SK-N-SH treated with all-trans-retinoic acid at 6 μM for 48 hours (cell line): ENCODE measurements at regions not wholly inside any gene's neighbourhood (a gene's known extent, or its start where the extent isn't known, plus 50 kb on each side); places are given as distances from the start of the nearest gene placed in this dataset.
A peak's percentile ranks its signal among the peaks of the same experiment; 100 is the strongest.

Experiments
- ATAC-seq: fragments of 200-7000 bp; cut with Tn5 transposase; 3 replicates; pipeline ENCODE4 v1.9.1; 2020; ENCODE audit warnings: mild to moderate bottlenecking, moderate library complexity
- ARNTL ChIP-seq: fragments of 450-650 bp; formaldehyde crosslinking; IDR thresholded peaks from 2 replicates; pipeline ENCODE4 v1.5.0; 2020; ENCODE audit warnings: low read depth, mild to moderate bottlenecking, moderate library complexity, borderline replicate concordance
- BACH2 ChIP-seq: fragments of 250-450 bp; sonication (Bioruptor Pico); IDR thresholded peaks from 2 replicates; pipeline ENCODE4 v1.9.0; 2021; ENCODE audit warnings: mild to moderate bottlenecking, borderline replicate concordance
- CREB5 ChIP-seq: fragments of 250-450 bp; sonication (Bioruptor Pico); IDR thresholded peaks from 2 replicates; pipeline ENCODE4 v1.5.1; 2020; ENCODE audit warnings: low read depth, mild to moderate bottlenecking, moderate library complexity
- CSDC2 ChIP-seq: fragments of 250-450 bp; sonication (Bioruptor Pico); IDR thresholded peaks from 2 replicates; pipeline ENCODE4 v1.5.0; 2020; ENCODE audit warnings: mild to moderate bottlenecking, moderate library complexity
- CSRNP3 ChIP-seq: fragments of 250-450 bp; sonication (Bioruptor Pico); IDR thresholded peaks from 2 replicates; pipeline ENCODE4 v1.5.1; 2021; ENCODE audit warnings: mild to moderate bottlenecking, moderate library complexity
- ESRRG ChIP-seq: fragments of 250-450 bp; sonication (Bioruptor Pico); IDR thresholded peaks from 2 replicates; pipeline ENCODE4 v1.6.1; 2021; ENCODE audit warnings: mild to moderate bottlenecking
- GLIS3 ChIP-seq: fragments of 250-450 bp; sonication (Bioruptor Pico); IDR thresholded peaks from 2 replicates; pipeline ENCODE4 v1.5.0; 2020; ENCODE audit warnings: mild to moderate bottlenecking, moderate library complexity
- ISL1 ChIP-seq: fragments of 250-450 bp; sonication (Bioruptor Pico); IDR thresholded peaks from 2 replicates; pipeline ENCODE4 v2.1.2; 2022; ENCODE audit warnings: mild to moderate bottlenecking, moderate library complexity
- OSR1 ChIP-seq: fragments of 250-450 bp; sonication (Bioruptor Pico); IDR thresholded peaks from 2 replicates; pipeline ENCODE4 v1.8.0; 2022; ENCODE audit warnings: moderate library complexity, mild to moderate bottlenecking, inconsistent platforms
- PATZ1 ChIP-seq: fragments of 250-450 bp; sonication (Bioruptor Pico); IDR thresholded peaks from 2 replicates; pipeline ENCODE4 v1.8.0; 2020; ENCODE audit warnings: mild to moderate bottlenecking, moderate library complexity, borderline replicate concordance
- POU6F1 ChIP-seq: fragments of 250-450 bp; sonication (Bioruptor Pico); IDR thresholded peaks from 2 replicates; pipeline ENCODE4 v1.8.0; 2021; ENCODE audit warnings: low read depth, mild to moderate bottlenecking, moderate library complexity, borderline replicate concordance
- PPARA ChIP-seq: fragments of 250-450 bp; sonication (Bioruptor Pico); IDR thresholded peaks from 2 replicates; pipeline ENCODE4 v1.5.0; 2020; ENCODE audit warnings: mild to moderate bottlenecking, borderline replicate concordance
- RARB ChIP-seq: fragments of 250-450 bp; sonication (Bioruptor Pico); IDR thresholded peaks from 2 replicates; pipeline ENCODE4 v1.8.0; 2021; ENCODE audit warnings: mild to moderate bottlenecking, moderate library complexity
- SNAI2 ChIP-seq: fragments of 250-450 bp; sonication (Bioruptor Pico); IDR thresholded peaks from 2 replicates; pipeline ENCODE4 v1.5.0; 2020; ENCODE audit warnings: mild to moderate bottlenecking, moderate library complexity
- TCF4 ChIP-seq: fragments of 250-450 bp; sonication (Bioruptor Pico); IDR thresholded peaks from 2 replicates; pipeline ENCODE4 v1.8.0; 2021; ENCODE audit warnings: mild to moderate bottlenecking, moderate library complexity, borderline replicate concordance
- TSHZ2 ChIP-seq: fragments of 250-450 bp; sonication (Bioruptor Pico); IDR thresholded peaks from 2 replicates; pipeline ENCODE4 v1.5.0; 2020; ENCODE audit warnings: mild to moderate bottlenecking, moderate library complexity
- ZC3H10 ChIP-seq: fragments of 250-450 bp; sonication (Bioruptor Pico); IDR thresholded peaks from 2 replicates; pipeline ENCODE4 v1.5.1; 2021; ENCODE audit warnings: mild to moderate bottlenecking, moderate library complexity
- ZFP3 ChIP-seq: fragments of 250-450 bp; sonication (Bioruptor Pico); IDR thresholded peaks from 2 replicates; pipeline ENCODE4 v1.5.0; 2020; ENCODE audit warnings: mild to moderate bottlenecking, moderate library complexity
- ZFP30 ChIP-seq: fragments of 450-650 bp; formaldehyde crosslinking; IDR thresholded peaks from 2 replicates; pipeline ENCODE4 v1.5.0; 2022; ENCODE audit warnings: mild to moderate bottlenecking, moderate library complexity
- ZNF565 ChIP-seq: fragments of 450-650 bp; formaldehyde crosslinking; conservative IDR thresholded peaks from 2 replicates; pipeline ENCODE4 v1.5.0; 2020; ENCODE audit warnings: low read depth, mild to moderate bottlenecking, moderate library complexity
- ZNF70 ChIP-seq: fragments of 450-650 bp; formaldehyde crosslinking; IDR thresholded peaks from 2 replicates; pipeline ENCODE4 v1.5.0; 2020; ENCODE audit warnings: mild to moderate bottlenecking, moderate library complexity
- ZNF8 ChIP-seq: fragments of 450-650 bp; formaldehyde crosslinking; IDR thresholded peaks from 2 replicates; pipeline ENCODE4 v1.5.0; 2020; ENCODE audit warnings: mild to moderate bottlenecking, moderate library complexity

- peak; percentile 81 for ATAC-seq
- TF ChIP-seq ZNF565 (CRISPR knock-in tag) (no peak), GLIS3 (CRISPR knock-in tag) (no peak), OSR1 (CRISPR knock-in tag) (no peak), CSRNP3 (no peak), BACH2 (CRISPR knock-in tag) (no peak), ARNTL (CRISPR knock-in tag) (no peak), RARB (CRISPR knock-in tag) (no peak), ISL1 (no peak), ESRRG (CRISPR knock-in tag) (no peak), ZNF8 (no peak), ZFP3 (CRISPR knock-in tag) (no peak), POU6F1 (CRISPR knock-in tag) (no peak), PATZ1 (no peak), SNAI2 (CRISPR knock-in tag) (no peak), CREB5 (CRISPR knock-in tag) (no peak), CSDC2 (CRISPR knock-in tag) (no peak)
These were observed 470.4 kb upstream of the IGFBP3 start for GRCh38 chr7:46391231-46392201.

- ATAC-seq, result peak; percentile 39; the same call in 1 of the 3 replicates
- TF ChIP-seq PATZ1, result no peak
- no peak for TF ChIP-seq ZC3H10 (CRISPR knock-in tag)
- no peak for TF ChIP-seq CSRNP3
- TF ChIP-seq TSHZ2, result no peak
- TF ChIP-seq ZFP30 (CRISPR knock-in tag), result no peak
- no peak for TF ChIP-seq POU6F1 (CRISPR knock-in tag)
- no peak for TF ChIP-seq ZNF565 (CRISPR knock-in tag)
- no peak for TF ChIP-seq ZNF70 (CRISPR knock-in tag)
- TF ChIP-seq PPARA (CRISPR knock-in tag), result no peak
- no peak for TF ChIP-seq ESRRG (CRISPR knock-in tag)
- TF ChIP-seq ARNTL (CRISPR knock-in tag), result no peak
- TF ChIP-seq CREB5 (CRISPR knock-in tag), result no peak
- TF ChIP-seq ZFP3 (CRISPR knock-in tag), result no peak
- TF ChIP-seq ISL1, result no peak
- TF ChIP-seq SNAI2 (CRISPR knock-in tag), result no peak
- TF ChIP-seq TCF4, result no peak
- no peak for TF ChIP-seq CSDC2 (CRISPR knock-in tag)
These were observed 469.0 kb upstream of the IGFBP3 start for GRCh38 chr7:46390042-46390441.
